K562 (cell line): ENCODE measurements at regions not wholly inside any gene's neighbourhood (a gene's known extent, or its start where the extent isn't known, plus 50 kb on each side); places are given as distances from the start of the nearest gene placed in this dataset.

Source experiments
- ADNP ChIP-seq: fragments of 200-800 bp; sonication (Bioruptor generic); IDR thresholded peaks from 2 replicates; pipeline ENCODE4 v1.6.1; 2016; ENCODE audit warnings: missing genetic modification characterization, missing compliant biosample characterization
- BACH1 ChIP-seq: fragments of 200-800 bp; sonication (Bioruptor generic); IDR thresholded peaks from 2 replicates; pipeline ENCODE4 v1.6.1; 2016; ENCODE audit warnings: missing genetic modification characterization, missing compliant biosample characterization
- CBX1 ChIP-seq: sonication (generic); IDR thresholded peaks from 2 replicates; pipeline ENCODE4 v1.6.1; 2016; ENCODE audit warnings: antibody characterized with exemption, low read depth, mild to moderate bottlenecking
- CREBBP ChIP-seq: IDR thresholded peaks from one replicate; pipeline ENCODE4 v1.6.1; 2012; ENCODE audit warnings: low read depth, mild to moderate bottlenecking, control low read depth, inconsistent platforms, low read length
- CTBP1 ChIP-seq: fragments of 450-650 bp; IDR thresholded peaks from 2 replicates; pipeline ENCODE4 v1.6.1; 2016; ENCODE audit warnings: borderline replicate concordance
- FOXK2 ChIP-seq, 2 experiments: fragments of 450-650 bp; IDR thresholded peaks in 1 of 2; conservative IDR thresholded peaks in 1 of 2; 2 replicates each; pipeline ENCODE4 v1.6.1; 2016; ENCODE audit warnings: low read depth in 2 of 2, mild to moderate bottlenecking in 1 of 2
- GATAD2B ChIP-seq: fragments of 450-650 bp; IDR thresholded peaks from 2 replicates; pipeline ENCODE4 v1.6.1; 2017; ENCODE audit warnings: mild to moderate bottlenecking, borderline replicate concordance
- HNRNPK ChIP-seq: fragments of 200-400 bp; formaldehyde crosslinking; IDR thresholded peaks from one replicate; pipeline ENCODE4 v1.6.1; 2018; ENCODE audit warnings: mild to moderate bottlenecking, low read depth, low read length; ENCODE audit not compliant: poor library complexity, severe bottlenecking
- IFI16 ChIP-seq: fragments of 250-450 bp; sonication (Bioruptor Pico); IDR thresholded peaks from 2 replicates; pipeline ENCODE4 v2.1.2; 2022; ENCODE audit warnings: mild to moderate bottlenecking, inconsistent platforms
- MEIS2 ChIP-seq: fragments of 450-650 bp; IDR thresholded peaks from 2 replicates; pipeline ENCODE4 v1.6.1; 2014; ENCODE audit warnings: mild to moderate bottlenecking; ENCODE audit not compliant: partially characterized antibody
- NFIC ChIP-seq: fragments of 450-650 bp; IDR thresholded peaks from 2 replicates; pipeline ENCODE4 v1.6.1; 2017; ENCODE audit warnings: mild to moderate bottlenecking, inconsistent platforms
- NFRKB ChIP-seq: fragments of 450-650 bp; IDR thresholded peaks from 2 replicates; pipeline ENCODE4 v1.6.1; 2016; ENCODE audit warnings: low read depth
- PHTF2 ChIP-seq: fragments of 250-450 bp; sonication (Bioruptor Pico); IDR thresholded peaks from 2 replicates; pipeline ENCODE4 v1.5.0; 2021; ENCODE audit warnings: mild to moderate bottlenecking
- PRPF4 ChIP-seq: fragments of 200-400 bp; formaldehyde crosslinking; IDR thresholded peaks from one replicate; pipeline ENCODE4 v1.6.1; 2017; ENCODE audit warnings: low read length, low read depth, mild to moderate bottlenecking; ENCODE audit not compliant: insufficient read depth, poor library complexity, severe bottlenecking
- SMAD4 ChIP-seq: fragments of 250-450 bp; sonication (Bioruptor Pico); conservative IDR thresholded peaks from 2 replicates; pipeline ENCODE4 v1.8.0; 2021; ENCODE audit warnings: inconsistent platforms, mild to moderate bottlenecking, moderate library complexity
- STAT5A ChIP-seq: IDR thresholded peaks from 2 replicates; pipeline ENCODE4 v1.6.1; 2012; ENCODE audit warnings: low read length, inconsistent platforms, borderline replicate concordance
- TEAD2 ChIP-seq: fragments of 450-650 bp; IDR thresholded peaks from 2 replicates; pipeline ENCODE4 v1.6.1; 2016; ENCODE audit warnings: missing genetic modification characterization, control low read depth, missing compliant biosample characterization
- TOE1 ChIP-seq, 2 experiments: fragments of 450-650 bp in 1 of 2; sonication (generic) in 1 of 2; formaldehyde crosslinking in 1 of 2; IDR thresholded peaks; 2 replicates each; pipeline versions ENCODE4 v1.7.1 to v1.8.0; 2016 to 2022; ENCODE audit warnings: borderline replicate concordance in 2 of 2, mild to moderate bottlenecking in 2 of 2, antibody characterized with exemption in 1 of 2, inconsistent platforms in 1 of 2, low read depth in 1 of 2, missing genetic modification reagents in 1 of 2, moderate library complexity in 1 of 2
- ZEB2 ChIP-seq: fragments of 450-650 bp; IDR thresholded peaks from 2 replicates; pipeline ENCODE4 v1.6.1; 2016
- ZNF121 ChIP-seq: sonication (generic); formaldehyde crosslinking; conservative IDR thresholded peaks from 2 replicates; pipeline ENCODE4 v1.8.0; 2022; ENCODE audit warnings: missing genetic modification reagents
- ZNF143 ChIP-seq: sonication (generic); formaldehyde crosslinking; IDR thresholded peaks from 2 replicates; pipeline ENCODE4 v1.9.0; 2022; ENCODE audit warnings: mild to moderate bottlenecking, missing genetic modification reagents
- ZNF444 ChIP-seq: fragments of 250-450 bp; sonication (Bioruptor Pico); IDR thresholded peaks from 2 replicates; pipeline ENCODE4 v1.4.0; 2020; ENCODE audit warnings: mild to moderate bottlenecking, moderate library complexity
- ZNF644 ChIP-seq: fragments of 200-800 bp; sonication (Bioruptor generic); IDR thresholded peaks from 2 replicates; pipeline ENCODE4 v1.6.1; 2016; ENCODE audit warnings: low read depth, missing genetic modification characterization, missing compliant biosample characterization
- TF ChIP-seq, protein P1 (sequence below): fragments of 250-450 bp; sonication (Bioruptor Pico); IDR thresholded peaks from 2 replicates; pipeline ENCODE4 v1.5.0; 2020; ENCODE audit warnings: mild to moderate bottlenecking, borderline replicate concordance
- TF ChIP-seq, protein P2 (sequence below), 2 experiments: IDR thresholded peaks in 1 of 2; conservative IDR thresholded peaks in 1 of 2; 2 replicates each; pipeline ENCODE4 v1.6.1; 2016; ENCODE audit warnings: low read depth in 2 of 2, mild to moderate bottlenecking in 1 of 2, missing compliant biosample characterization in 1 of 2, missing genetic modification characterization in 1 of 2, moderate library complexity in 1 of 2

DNA sequence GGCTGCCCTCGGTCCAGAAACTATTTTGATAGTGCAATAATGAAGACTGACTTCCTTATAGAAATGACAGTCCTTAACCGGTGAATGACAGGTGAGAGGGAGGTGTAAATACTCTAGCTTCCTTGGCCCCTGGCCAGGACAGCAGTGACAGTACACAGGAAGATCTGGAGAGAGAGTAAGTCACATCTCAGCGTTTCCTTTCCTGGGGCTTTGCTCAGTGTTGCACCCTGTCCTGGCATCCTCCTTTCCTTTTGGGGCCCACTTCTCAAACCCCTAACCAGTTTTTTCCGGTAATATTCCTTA lies 336.9 kb downstream of the CD83 start (continued):
- TF ChIP-seq CBX1 (no peak), ADNP (tag) (no peak), CTBP1 (peak; percentile 33; the same call in 1 of the 2 replicates), TOE1 (IDR thresholded peaks at IDR 0.05; ENCODE audit: borderline replicate concordance) (no peak), TOE1 (CRISPR knock-in tag; IDR thresholded peaks at IDR 0.05; ENCODE audit: borderline replicate concordance, low read depth) (no peak), ZNF444 (CRISPR knock-in tag) (no peak), GATAD2B (no peak), ZNF644 (tag) (no peak), PRPF4 (no peak), HNRNPK (no peak), PHTF2 (no peak), ZEB2 (peak; percentile 77), BACH1 (tag) (0 out of 2 replicates have a peak, but pooled peaks have one; percentile 39), STAT5A (no peak), SMAD4 (no peak), NFIC (peak; percentile 95), ZNF121 (CRISPR knock-in tag) (no peak), ZNF143 (CRISPR knock-in tag) (no peak), IFI16 (CRISPR knock-in tag) (no peak), FOXK2 (conservative IDR thresholded peaks at IDR 0.05 in 1 of 2, IDR thresholded peaks at IDR 0.05 in 1 of 2; ENCODE audit: low read depth in 2 of 2) (0 out of 4 replicates have a peak, but pooled peaks of 1 of the 2 experiments have one; percentile 24), CREBBP (no peak), TEAD2 (tag) (no peak), NFRKB (no peak), MEIS2 (peak; percentile 80)
- TF ChIP-seq, protein P1, sequence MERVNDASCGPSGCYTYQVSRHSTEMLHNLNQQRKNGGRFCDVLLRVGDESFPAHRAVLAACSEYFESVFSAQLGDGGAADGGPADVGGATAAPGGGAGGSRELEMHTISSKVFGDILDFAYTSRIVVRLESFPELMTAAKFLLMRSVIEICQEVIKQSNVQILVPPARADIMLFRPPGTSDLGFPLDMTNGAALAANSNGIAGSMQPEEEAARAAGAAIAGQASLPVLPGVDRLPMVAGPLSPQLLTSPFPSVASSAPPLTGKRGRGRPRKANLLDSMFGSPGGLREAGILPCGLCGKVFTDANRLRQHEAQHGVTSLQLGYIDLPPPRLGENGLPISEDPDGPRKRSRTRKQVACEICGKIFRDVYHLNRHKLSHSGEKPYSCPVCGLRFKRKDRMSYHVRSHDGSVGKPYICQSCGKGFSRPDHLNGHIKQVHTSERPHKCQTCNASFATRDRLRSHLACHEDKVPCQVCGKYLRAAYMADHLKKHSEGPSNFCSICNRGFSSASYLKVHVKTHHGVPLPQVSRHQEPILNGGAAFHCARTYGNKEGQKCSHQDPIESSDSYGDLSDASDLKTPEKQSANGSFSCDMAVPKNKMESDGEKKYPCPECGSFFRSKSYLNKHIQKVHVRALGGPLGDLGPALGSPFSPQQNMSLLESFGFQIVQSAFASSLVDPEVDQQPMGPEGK (CRISPR knock-in tag) = no peak
- TF ChIP-seq, protein P2, sequence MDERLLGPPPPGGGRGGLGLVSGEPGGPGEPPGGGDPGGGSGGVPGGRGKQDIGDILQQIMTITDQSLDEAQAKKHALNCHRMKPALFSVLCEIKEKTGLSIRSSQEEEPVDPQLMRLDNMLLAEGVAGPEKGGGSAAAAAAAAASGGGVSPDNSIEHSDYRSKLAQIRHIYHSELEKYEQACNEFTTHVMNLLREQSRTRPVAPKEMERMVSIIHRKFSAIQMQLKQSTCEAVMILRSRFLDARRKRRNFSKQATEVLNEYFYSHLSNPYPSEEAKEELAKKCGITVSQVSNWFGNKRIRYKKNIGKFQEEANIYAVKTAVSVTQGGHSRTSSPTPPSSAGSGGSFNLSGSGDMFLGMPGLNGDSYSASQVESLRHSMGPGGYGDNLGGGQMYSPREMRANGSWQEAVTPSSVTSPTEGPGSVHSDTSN (CRISPR knock-in tag; IDR thresholded peaks at IDR 0.05; ENCODE audit: low read depth) = no peak
- TF ChIP-seq, protein P2 (tag; conservative IDR thresholded peaks at IDR 0.05; ENCODE audit: low read depth) = peak; percentile 54
